ENCODE measurements at regions not wholly inside any gene's neighbourhood (a gene's known extent, or its start where the extent isn't known, plus 50 kb on each side); places are given as distances from the start of the nearest gene placed in this dataset.
"Not testable (repeated sequence)": the region's sequence is repeated elsewhere in the genome, so short reads cannot be mapped to it uniquely, and the experiment has no call there.

DNA sequence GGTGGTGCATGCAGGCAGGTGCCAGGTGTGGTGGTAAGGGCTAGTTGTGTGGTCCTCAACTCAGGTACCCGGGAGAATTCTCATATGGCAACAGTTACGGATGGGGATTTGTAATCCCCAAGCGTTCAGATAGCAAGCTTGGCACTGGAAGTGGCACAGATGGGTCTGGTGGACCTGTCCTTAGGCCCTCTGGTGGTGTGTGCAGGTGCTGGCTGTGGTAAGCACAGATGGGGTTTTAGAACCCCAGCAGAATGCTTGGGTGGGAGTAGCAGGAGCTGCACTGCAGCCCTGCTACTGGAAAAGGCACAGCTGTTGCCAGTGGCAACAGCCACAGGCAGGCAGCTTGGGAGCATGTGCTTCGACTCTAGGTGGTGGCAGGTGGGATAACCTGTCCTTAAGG is 948.2 kb upstream of the FAM98A start:
- DNase-seq (no peak), ATAC-seq (no peak)

DNA sequence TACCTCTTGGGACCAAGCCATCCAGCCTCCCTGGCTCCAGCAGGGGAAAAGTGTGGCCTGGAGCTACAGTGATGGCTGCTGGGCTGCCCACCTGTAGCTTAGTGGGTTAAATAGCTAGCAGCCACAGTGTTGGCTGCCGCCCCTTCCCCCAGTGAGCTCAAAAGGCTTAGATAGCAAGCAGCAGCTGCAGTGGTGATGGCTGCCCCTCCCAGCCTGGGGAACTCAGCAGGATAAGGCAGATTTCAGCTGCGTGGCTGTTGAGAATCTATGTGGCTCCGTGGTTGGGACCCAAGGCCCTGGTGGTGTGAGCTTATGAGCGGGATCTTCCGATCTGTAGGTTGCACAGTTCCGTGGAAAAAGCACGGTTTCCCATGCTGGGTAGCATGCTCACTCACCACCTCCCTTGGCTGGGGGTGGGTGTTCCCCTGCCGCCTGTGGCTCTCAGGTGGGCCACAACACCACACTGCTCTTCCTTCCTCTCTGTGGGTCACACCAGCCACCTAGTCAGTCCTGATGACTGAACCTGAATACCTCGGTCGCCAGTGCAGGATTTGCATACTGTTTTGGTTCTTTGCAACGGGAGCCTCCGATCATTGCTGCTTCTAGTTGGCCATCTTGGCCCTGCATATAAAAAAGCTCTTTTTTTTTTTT is 946.5 kb upstream of the FAM98A start:
- DNase-seq (no peak), ATAC-seq (no peak)

DNA sequence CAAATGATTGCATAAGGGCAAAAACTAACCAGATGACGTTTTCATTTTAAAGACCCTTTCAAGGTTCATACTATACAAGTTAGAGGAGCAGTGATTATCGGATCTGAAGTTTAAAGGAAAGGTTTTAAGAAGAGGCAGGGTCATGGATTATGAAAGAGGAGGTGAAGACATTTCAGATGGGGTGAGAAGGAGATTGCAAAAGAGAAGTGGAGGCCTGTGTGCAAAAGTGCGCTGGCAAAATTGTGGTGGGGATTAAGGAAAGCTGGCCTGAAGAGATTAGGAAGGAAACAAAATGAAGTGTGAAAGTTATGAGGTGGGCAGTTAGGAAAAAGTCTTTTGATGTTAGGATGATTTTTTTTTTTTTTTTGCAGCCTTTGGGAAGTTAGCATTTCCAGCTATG is 935.7 kb upstream of the FAM98A start:
- ATAC-seq, result no peak
- no peak for DNase-seq

DNA sequence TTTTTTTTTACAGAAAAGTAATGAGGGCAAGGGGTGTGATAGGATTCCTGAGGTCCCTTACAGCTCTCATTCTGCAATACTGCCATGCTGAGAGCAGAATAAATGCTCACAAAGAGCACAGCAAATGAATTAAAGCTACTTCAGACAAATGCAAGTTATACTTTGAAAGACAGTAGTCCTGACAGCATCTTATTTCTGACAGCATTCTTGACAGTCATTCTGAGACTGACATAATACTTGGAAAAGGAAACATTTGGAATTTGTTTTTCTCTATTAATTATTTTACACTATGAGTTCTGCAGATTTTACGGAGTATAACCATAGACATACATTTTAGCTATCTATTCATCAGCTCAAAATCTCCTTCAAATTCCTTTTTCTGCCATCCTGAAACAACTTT is 935.2 kb upstream of the FAM98A start:
- DNase-seq (no peak), ATAC-seq (no peak)

DNA sequence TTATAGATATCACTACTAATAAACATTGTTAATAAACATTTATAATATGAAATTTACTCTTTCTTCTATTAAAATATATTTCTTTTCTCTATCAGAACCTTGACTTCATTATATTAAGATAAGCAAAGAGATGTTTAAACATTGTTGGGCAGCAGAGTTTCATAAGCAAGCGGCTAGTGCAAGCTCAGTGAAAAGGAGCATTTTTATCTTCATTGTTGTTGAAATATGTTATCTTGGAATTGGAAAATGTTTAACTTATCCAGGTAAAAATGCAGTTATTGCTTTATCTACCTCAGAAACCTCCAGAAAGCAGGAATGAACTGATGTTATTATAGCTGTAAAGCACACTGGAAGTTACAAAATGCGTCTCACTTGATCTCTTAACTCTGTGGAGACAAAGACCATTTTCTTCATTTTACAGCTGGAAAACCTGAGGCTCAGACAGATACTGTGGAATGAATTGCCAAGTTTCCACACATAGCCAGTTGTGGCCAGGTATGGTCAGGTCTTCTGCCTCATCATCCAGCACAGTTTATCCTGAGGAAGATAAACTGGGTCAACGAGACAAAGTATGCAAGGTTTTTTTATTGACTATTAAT is 934.6 kb upstream of the FAM98A start:
- ATAC-seq (no peak), DNase-seq (no peak)

DNA sequence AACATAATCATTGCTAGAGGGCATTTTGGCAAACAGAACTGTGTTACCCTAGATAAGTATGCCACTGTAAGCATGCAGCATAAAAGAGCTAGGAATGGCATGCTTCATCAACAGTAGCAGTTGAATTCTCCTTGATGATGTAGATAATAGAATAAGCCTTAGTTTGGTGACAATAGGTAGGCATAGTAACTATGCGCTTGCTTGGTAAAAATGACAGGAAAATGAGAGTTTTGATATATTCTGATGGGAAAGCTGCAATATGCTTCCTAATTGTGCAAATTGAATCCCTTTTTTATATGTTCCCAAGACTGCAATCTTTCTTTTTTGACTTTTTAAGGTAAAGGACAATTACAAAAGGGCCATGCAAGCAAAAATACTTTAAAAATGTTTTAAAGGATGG is 930.9 kb upstream of the FAM98A start:
- DNase-seq (no peak), ATAC-seq (no peak)

DNA sequence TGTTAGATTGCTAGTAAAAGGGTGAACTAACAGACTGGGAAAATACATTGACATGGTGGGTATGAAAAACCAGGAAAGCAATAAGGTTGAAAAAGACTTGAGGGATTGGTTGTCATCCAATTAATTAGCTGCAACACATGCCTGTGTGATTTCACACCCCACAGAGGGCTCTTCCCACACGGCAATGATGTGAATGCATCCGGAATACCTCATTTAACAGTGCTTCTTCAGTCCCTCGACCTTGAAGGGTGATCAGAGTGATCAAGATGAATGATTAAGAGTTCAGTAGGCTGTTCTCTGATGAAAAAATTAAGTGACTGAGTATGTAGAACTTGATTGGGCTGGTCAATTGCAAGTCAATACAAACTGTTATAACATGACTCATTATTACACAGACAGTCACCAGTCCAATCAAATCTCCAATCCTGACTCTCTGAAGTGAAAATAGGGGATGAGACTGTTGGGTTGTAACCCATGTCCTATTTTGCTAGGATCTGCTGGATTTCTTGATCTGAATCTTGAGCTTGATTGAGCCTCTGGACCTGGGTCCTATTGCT is 924.9 kb upstream of the FAM98A start:
- DNase-seq, result no peak
- ATAC-seq, result no peak

DNA sequence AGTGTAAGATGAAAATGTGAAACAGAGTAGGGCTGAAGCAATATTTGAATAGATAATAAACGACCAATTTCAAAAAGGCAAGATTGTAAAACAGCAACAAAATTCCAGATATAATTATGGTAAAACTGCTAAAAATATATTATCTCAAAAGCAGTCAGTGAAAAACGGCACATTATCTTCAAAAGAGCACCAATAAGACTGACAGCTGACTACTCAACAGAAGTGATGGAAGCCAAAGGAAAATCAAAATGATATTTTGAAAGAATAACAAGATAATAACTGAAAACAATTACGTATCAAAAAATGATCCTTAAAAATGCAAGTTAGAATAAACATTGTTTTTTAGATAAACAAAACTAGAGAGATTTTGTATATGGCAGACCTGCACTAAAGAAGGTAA is 920.6 kb upstream of the FAM98A start:
- DNase-seq (no peak), ATAC-seq (no peak)

DNA sequence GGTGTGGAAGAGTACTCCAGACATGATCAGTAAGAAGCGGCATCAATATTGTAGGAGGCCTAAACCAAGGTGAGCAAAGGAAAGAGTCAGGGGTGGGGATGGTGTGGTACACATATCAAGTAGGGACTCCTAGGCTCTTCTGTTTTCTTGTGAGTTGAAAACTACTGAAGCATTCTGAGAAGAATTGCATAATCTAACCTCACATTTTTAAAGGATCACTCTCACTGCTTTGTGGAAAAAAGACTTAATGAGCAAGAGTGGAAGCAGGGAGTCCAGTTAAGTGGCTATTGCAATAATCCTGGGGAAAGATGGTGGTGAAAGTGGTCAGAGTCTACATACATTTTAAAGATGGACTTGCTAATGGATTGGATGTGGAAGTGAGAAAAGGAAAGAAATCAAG is 899.5 kb upstream of the FAM98A start:
- DNase-seq, result no peak
- ATAC-seq, result no peak

DNA sequence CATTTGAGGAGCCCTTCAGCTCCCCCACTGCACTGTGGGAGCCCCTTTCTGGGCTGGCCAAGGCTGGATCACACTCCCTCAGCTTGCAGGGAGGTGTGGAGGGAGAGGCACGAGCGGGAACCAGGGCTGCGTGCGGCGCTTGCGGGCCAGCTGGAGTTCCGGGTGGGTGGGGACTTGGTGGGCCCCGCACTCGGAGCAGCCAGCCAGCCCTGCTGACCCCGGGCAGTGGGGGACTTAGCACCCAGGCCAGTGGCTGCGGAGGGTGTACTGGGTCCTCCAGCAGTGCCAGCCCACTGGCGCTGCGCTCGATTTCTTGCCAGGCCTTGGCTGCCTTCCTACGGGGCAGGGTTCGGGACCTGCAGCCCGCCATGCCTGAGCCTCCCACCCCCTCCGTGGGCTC is 895.1 kb upstream of the FAM98A start:
- not testable (repeated sequence) for ATAC-seq, DNase-seq

DNA sequence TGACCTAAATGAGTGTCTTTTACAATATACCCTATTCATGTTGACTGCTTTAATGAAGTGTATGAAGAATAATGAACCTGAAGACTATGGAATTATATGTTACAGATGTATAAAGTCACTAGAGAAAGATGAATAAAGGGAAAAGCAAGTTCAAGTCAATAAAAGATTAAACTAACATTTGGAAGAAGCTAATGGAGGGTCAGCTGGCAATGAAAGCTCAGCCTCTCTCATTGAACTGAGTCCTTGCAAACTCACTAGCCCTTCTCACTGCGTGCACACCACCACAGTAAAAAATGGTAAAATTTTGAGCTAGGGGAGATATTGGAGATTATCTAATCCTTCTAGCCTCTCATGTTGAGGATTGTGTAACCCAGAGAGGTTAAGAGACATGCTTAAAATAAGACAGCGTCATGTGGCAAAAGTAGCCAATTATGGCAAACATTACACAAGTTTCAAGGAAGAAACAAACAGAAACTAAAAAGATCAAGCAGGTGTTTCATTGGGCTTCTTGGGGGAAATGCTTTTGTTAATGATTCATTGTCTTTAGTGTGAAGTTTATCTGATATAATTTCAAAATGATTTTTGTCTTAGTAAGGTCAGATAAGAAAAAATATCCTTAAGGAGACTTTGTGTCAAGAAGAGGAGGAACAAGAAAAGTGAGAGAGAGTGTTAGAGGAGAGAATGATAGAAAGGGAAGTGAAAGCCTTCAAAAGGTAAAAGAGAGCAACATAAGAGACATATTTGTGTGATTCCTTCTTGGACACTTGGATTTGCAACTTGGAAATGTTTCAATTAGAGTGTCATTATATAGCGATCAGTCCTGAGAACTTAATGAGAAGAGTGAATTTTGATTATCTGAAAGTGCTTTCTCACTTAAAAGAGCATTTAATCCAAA is 893.7 kb upstream of the FAM98A start:
- DNase-seq, result no peak
- no peak for ATAC-seq

DNA sequence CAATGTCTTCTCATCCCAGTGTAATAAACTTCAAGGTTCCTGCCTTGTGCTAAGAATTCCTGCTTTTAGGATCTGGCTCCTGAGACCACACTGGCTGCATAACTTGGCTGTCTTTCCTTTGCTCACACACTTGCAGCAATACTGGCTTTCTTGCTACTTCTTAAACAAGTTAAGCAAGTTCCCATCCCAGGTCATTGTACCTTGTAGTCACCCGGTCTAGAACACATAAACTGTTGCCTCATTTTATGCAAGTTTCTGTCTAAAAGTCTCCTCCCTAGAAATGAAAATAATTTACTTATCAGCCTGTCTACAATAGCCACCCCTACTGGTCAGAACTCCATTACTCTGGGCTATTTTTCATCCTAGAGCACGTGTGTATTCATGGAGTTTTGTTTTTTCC is 887.9 kb upstream of the FAM98A start:
- DNase-seq (no peak), ATAC-seq (no peak)

DNA sequence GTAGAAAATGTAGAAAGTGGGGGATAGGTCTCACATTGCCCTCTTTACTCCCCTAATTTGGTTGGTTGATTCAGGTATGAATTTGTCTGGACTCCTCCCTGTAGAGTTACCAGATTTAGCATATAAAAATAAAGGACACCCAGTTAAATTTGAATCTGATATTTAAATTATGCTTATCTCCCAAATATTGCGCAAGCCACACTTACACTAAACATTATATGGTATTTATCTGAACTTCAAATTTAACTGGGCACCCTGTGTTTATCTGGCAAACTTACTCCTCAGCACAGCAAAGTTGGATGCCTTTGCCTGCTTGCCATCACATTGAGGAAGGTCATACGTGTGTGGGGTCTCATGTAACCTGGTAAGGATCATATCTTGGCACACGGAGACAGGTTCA is 882.4 kb upstream of the FAM98A start:
- no peak for DNase-seq
- ATAC-seq, result no peak

DNA sequence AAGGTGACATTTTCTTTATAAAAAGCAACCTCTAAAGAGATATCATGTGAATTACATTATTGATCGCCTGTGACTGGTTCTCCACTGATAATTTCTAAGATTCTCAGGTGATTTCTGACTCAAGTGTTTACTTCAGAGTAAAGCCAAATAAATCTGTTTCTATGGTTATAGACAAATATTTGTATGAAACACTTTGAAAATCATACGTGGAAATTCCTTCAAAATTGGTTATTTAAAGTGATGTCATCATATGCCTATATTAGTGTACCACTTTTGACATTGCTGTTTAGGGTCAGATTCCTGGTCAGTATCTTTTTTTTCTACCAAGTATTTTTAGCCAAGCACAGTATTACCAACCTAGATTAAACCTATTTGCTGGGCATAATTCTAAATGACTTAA is 881.3 kb upstream of the FAM98A start:
- no peak for DNase-seq

DNA sequence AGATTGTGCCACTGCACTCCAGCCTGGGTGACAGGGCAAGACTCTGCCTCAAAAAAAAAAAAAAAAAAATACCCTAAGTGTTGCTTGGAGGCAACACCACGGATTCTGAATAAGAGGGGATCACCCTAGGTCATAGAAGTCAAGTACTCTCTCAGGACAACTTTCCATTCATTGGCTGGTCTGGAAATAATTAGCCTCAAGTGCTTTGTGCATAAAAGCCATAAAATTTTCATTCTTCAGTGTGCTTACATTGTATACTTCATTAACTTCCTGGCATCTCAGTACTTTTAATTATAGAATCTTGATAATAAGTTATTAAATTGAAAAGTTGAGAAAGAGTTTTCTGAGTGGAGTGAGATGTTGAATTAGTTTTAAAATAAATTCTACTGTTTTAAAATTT is 876.1 kb upstream of the FAM98A start:
- DNase-seq, result no peak
- no peak for ATAC-seq

More for the DNA sequence above, 881.3 kb upstream of the FAM98A start:
- ATAC-seq, result no peak

DNA sequence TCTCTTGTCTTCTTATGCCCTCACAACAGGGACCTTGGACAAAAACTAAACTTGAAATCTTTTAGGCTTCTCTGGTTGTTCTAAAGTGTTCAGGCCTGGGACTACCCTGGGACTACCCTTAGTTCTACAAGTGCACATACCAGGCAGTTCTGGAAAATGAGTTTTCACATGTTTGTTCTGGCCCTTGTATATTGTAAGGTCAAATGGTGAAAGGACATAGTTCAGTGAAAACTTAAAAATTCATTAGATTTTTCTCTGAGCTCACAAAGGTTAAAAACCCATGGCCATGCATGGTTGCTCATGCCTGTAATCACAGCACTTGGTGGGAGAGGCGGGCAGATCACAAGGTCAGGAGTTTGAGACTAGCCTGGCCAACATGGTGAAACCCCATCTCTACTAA is 875.5 kb upstream of the FAM98A start:
- DNase-seq, result no peak
- no peak for ATAC-seq

DNA sequence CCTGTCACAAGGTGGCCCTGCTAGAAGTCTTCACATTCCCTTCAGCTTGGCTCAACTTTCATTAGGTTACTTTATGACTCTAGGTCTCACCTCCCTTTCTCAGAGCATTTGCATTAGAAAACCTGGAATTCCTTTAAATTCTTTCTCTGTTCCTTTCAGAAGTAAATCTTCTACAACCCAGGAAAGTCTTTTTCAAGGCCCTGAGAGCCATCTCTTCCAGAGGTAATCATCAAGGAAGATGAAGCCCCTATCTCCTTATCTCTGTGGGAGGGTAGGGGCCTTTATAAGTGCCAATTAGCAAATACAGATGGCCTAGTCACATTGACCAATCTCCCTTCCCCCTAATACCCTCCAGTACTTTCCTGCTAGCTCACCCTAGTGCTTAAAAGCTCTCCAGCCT is 848.0 kb upstream of the FAM98A start:
- DNase-seq, result no peak
- no peak for ATAC-seq

DNA sequence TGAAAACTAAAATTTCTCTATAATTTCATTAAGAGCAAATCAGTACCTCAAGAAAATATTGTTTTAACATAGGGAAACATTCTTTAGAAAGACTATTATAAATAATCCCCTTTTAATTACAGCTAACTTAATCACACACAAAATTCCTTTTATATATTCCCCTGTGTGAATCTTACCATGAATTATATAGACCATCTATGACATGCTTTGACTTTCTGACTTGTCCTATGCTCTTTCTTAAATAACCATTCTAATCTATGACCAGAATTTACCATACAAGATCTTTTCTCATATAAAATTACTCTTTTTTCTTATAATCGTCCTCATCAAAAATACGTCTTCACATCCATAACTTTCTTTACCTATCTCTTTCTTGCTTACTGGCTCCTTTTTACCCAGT is 824.2 kb upstream of the FAM98A start:
- DNase-seq, result no peak
- no peak for ATAC-seq

DNA sequence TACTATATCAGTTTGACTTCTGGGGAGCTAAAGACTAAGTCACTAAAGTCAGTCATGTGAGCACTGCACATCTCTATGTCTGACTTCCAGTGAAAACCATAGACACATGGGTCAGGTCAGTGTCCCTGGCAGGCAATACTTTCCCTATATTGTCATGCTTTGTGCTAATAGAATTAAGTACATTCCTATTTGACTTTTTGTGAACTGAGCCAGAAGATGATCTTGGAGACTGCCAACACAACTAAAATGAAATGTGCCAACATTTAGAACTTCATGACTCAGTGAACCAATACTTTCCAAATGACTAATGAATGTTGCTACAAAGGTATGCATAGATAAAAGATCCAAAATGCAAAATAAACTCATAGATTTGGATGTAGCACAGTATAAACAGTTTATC is 820.8 kb upstream of the FAM98A start:
- no peak for DNase-seq
- ATAC-seq, result no peak

DNA sequence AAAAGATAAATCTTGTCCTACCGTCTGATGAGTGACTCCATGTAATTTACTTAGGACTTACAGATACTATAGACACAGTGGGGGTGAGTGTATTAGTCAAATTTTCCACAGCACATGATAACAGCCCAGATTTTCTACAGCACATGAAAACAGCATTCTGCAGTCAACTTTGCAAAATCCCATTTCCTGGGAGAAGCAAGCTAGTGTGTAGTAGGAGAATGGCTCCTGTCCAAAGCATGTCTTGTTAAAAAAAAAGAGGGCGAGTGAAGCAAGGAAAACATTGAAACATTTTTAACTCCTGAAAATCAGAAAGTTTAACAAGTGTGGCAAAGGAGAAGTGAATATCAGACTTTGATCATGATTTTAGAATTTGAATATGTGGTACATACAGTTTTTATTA is 817.8 kb upstream of the FAM98A start:
- ATAC-seq (no peak), DNase-seq (no peak)

DNA sequence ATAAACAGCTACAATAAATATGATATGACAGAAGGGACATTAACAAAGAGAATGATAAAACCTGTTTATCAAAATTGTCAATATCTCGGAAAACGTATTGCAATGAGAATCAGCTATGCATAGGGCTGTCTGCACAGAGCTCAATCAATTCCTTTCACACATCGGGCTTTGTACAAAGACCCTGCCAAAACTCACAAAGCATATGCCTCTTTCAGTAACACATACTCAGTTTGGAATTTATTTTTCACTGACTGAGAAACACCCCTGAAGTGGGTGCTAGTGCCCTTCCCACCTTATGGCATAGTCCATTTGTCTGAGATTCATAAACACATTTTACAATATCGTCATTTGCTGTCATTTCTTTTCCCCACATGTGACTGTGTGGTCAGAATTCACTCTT is 815.8 kb upstream of the FAM98A start:
- no peak for ATAC-seq
- DNase-seq, result no peak

DNA sequence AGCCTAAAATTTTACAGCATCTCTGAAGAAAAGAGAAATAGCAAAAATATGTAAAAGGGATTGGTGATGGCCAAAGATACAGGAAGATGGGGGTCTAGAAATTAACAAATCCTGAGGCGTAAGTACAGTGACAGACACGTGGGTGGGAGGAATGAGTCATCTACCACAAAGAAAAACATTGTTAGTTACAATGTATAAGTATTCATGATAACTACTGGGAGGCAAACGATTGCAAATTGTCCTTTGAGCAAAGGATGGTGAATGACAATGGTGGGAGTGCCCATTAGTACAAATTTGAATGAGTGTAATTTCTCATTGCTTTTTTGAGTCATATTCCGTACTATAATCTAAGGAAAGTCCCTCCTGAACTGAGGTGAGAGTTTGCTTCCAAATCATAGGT is 809.0 kb upstream of the FAM98A start:
- DNase-seq, result no peak
- no peak for ATAC-seq

DNA sequence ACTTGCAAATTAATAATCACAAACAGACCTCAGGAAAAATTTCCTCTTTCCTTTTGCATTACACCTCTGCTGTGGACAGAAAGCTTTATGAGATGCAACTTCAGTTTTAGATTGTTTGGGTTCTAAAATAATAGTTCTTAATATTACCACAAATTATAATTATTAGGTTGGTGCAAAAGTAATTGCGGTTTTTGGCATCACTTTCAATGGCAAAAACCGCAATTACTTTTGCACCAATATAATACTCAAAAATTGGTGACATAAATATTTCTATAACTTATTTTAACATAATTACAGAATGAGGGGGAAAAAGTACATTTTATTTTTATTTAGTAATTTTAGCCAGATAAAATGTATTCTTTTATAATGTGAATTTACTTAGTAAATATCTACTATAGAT is 804.4 kb upstream of the FAM98A start:
- ATAC-seq (no peak), DNase-seq (no peak)
